Activated CD4-positive, alpha-beta memory T cell treated with anti-CD3 and anti-CD28 coated beads, Interleukin-2, amount 10 ng/mL, durations not matched to agents 7 days and 5 days (primary cell): ENCODE measurements at regions not wholly inside any gene's neighbourhood (a gene's known extent, or its start where the extent isn't known, plus 50 kb on each side); places are given as distances from the start of the nearest gene placed in this dataset.

Source experiments
- CTCF ChIA-PET: fragments of 350-600 bp; sonication (Branson Sonifier 250); formaldehyde crosslinking; loops from one replicate; lab custom pipeline; 2021; ENCODE audit warnings: antibody characterized with exemption, inconsistent platforms; lab: Charles Lee
- POLR2A ChIA-PET: fragments of 350-600 bp; sonication (Branson Sonifier 250); formaldehyde crosslinking; loops from one replicate; lab custom pipeline; 2021; ENCODE audit warnings: antibody characterized with exemption; lab: Charles Lee
- DNase-seq: peaks from one replicate; pipeline ENCODE4 v3.0.0-alpha.2; 2020
- H3K27ac Mint-ChIP-seq: one replicate; pipeline ENCODE4 v1.8.0; 2021; ENCODE audit warnings: mild to moderate bottlenecking, mixed read lengths
- H3K27me3 Mint-ChIP-seq: one replicate; pipeline ENCODE4 v1.8.0; 2021; ENCODE audit warnings: mixed read lengths
- H3K36me3 Mint-ChIP-seq: one replicate; pipeline ENCODE4 v1.8.0; 2021; ENCODE audit warnings: low read depth, mixed read lengths
- H3K4me1 Mint-ChIP-seq: one replicate; pipeline ENCODE4 v1.8.0; 2021; ENCODE audit warnings: mixed read lengths
- H3K4me3 Mint-ChIP-seq: one replicate; pipeline ENCODE4 v1.8.0; 2021; ENCODE audit warnings: mild to moderate bottlenecking, mixed read lengths
- H3K9me3 Mint-ChIP-seq: one replicate; pipeline ENCODE4 v1.8.0; 2021; ENCODE audit warnings: mixed read lengths

- no peak overlapping the region for H3K4me3 Mint-ChIP-seq
- no peak for DNase-seq
- H3K27ac Mint-ChIP-seq, result no peak overlapping the region
- no peaks in the 10 kb centered on the region for H3K27me3 Mint-ChIP-seq
- H3K36me3 Mint-ChIP-seq, result no peaks in the 10 kb centered on the region
- H3K4me1 Mint-ChIP-seq, result no peaks in the 10 kb centered on the region
- ChIA-PET POLR2A (no interaction called here), CTCF (no interaction called here)
- peaks cover 2% of the 10 kb centered on the region for H3K9me3 Mint-ChIP-seq
Measured at GRCh38 chr3:167188592-167188991, 191.5 kb downstream of the ZBBX start.

GRCh38 chr3:167187221-167187620 is 192.9 kb downstream of the ZBBX start:
- ChIA-PET CTCF (no interaction called here), POLR2A (no interaction called here)
- DNase-seq, result no peak
- H3K27me3 Mint-ChIP-seq, result no peaks in the 10 kb centered on the region
- H3K4me3 Mint-ChIP-seq, result no peak overlapping the region
- H3K27ac Mint-ChIP-seq, result no peak overlapping the region
- no peaks in the 10 kb centered on the region for H3K36me3 Mint-ChIP-seq
- no peaks in the 10 kb centered on the region for H3K4me1 Mint-ChIP-seq
- peaks cover 3% of the 10 kb centered on the region for H3K9me3 Mint-ChIP-seq

- CTCF ChIA-PET, result no interaction called here
- H3K27me3 Mint-ChIP-seq, result no peaks in the 10 kb centered on the region
- no peaks in the 10 kb centered on the region for H3K36me3 Mint-ChIP-seq
- H3K4me1 Mint-ChIP-seq, result no peaks in the 10 kb centered on the region
- no peak overlapping the region for H3K27ac Mint-ChIP-seq
- POLR2A ChIA-PET, result no interaction called here
- no peak for DNase-seq
- no peak overlapping the region for H3K4me3 Mint-ChIP-seq
- peaks cover 5% of the 10 kb centered on the region for H3K9me3 Mint-ChIP-seq
Measured at GRCh38 chr3:167184511-167184910, 195.6 kb downstream of the ZBBX start.

- Mint-ChIP-seq H3K4me3 (no peak overlapping the region), H3K27ac (no peak overlapping the region), H3K27me3 (no peaks in the 10 kb centered on the region), H3K4me1 (no peaks in the 10 kb centered on the region), H3K36me3 (no peaks in the 10 kb centered on the region), H3K9me3 (no peaks in the 10 kb centered on the region)
- DNase-seq, result no peak
- ChIA-PET POLR2A (no interaction called here), CTCF (no interaction called here)
Measured at GRCh38 chr3:167172377-167172776, 207.7 kb downstream of the ZBBX start.

GRCh38 chr3:167167491-167167890 is 212.6 kb downstream of the ZBBX start:
- ChIA-PET CTCF (no interaction called here), POLR2A (no interaction called here)
- Mint-ChIP-seq H3K4me3 (no peak overlapping the region), H3K27ac (no peak overlapping the region), H3K9me3 (no peaks in the 10 kb centered on the region), H3K36me3 (no peaks in the 10 kb centered on the region), H3K27me3 (no peaks in the 10 kb centered on the region), H3K4me1 (no peaks in the 10 kb centered on the region)
- DNase-seq, result no peak

- Mint-ChIP-seq H3K27me3 (no peaks in the 10 kb centered on the region), H3K4me3 (no peak overlapping the region), H3K36me3 (no peaks in the 10 kb centered on the region), H3K4me1 (no peaks in the 10 kb centered on the region), H3K9me3 (no peaks in the 10 kb centered on the region), H3K27ac (no peak overlapping the region)
- POLR2A ChIA-PET, result no interaction called here
- CTCF ChIA-PET, result no interaction called here
- no peak for DNase-seq
Measured at GRCh38 chr3:167166594-167167253, 213.4 kb downstream of the ZBBX start.

- no peaks in the 10 kb centered on the region for H3K27me3 Mint-ChIP-seq
- H3K4me1 Mint-ChIP-seq, result no peaks in the 10 kb centered on the region
- no peaks in the 10 kb centered on the region for H3K36me3 Mint-ChIP-seq
- CTCF ChIA-PET, result no interaction called here
- POLR2A ChIA-PET, result no interaction called here
- H3K9me3 Mint-ChIP-seq, result no peaks in the 10 kb centered on the region
- no peak overlapping the region for H3K4me3 Mint-ChIP-seq
- DNase-seq, result no peak
- no peak overlapping the region for H3K27ac Mint-ChIP-seq
Measured at GRCh38 chr3:167166012-167166411, 214.1 kb downstream of the ZBBX start.

- ChIA-PET POLR2A (no interaction called here), CTCF (no interaction called here)
- Mint-ChIP-seq H3K27ac (no peak overlapping the region), H3K36me3 (no peaks in the 10 kb centered on the region), H3K4me3 (no peak overlapping the region), H3K27me3 (no peaks in the 10 kb centered on the region), H3K4me1 (no peaks in the 10 kb centered on the region), H3K9me3 (no peaks in the 10 kb centered on the region)
- no peak for DNase-seq
Measured at GRCh38 chr3:167163580-167163979, 216.5 kb downstream of the ZBBX start.

GRCh38 chr3:167162083-167162482 is 218.0 kb downstream of the ZBBX start:
- ChIA-PET POLR2A (no interaction called here), CTCF (no interaction called here)
- Mint-ChIP-seq H3K9me3 (peaks cover 1% of the 10 kb centered on the region), H3K27ac (no peak overlapping the region), H3K4me1 (no peaks in the 10 kb centered on the region), H3K27me3 (no peaks in the 10 kb centered on the region), H3K36me3 (no peaks in the 10 kb centered on the region), H3K4me3 (no peak overlapping the region)
- DNase-seq, result no peak

GRCh38 chr3:167160781-167161180 is 219.3 kb downstream of the ZBBX start:
- peaks cover 9% of the 10 kb centered on the region for H3K9me3 Mint-ChIP-seq
- DNase-seq, result no peak
- ChIA-PET POLR2A (no interaction called here), CTCF (no interaction called here)
- no peaks in the 10 kb centered on the region for H3K4me1 Mint-ChIP-seq
- H3K4me3 Mint-ChIP-seq, result no peak overlapping the region
- H3K27ac Mint-ChIP-seq, result no peak overlapping the region
- H3K27me3 Mint-ChIP-seq, result no peaks in the 10 kb centered on the region
- H3K36me3 Mint-ChIP-seq, result no peaks in the 10 kb centered on the region

GRCh38 chr3:167151636-167152035 is 228.5 kb downstream of the ZBBX start:
- ChIA-PET CTCF (no interaction called here), POLR2A (no interaction called here)
- DNase-seq, result no peak
- peaks cover 6% of the 10 kb centered on the region for H3K9me3 Mint-ChIP-seq
- H3K36me3 Mint-ChIP-seq, result no peaks in the 10 kb centered on the region
- no peaks in the 10 kb centered on the region for H3K4me1 Mint-ChIP-seq
- no peaks in the 10 kb centered on the region for H3K27me3 Mint-ChIP-seq
- no peak overlapping the region for H3K4me3 Mint-ChIP-seq
- H3K27ac Mint-ChIP-seq, result no peak overlapping the region

- Mint-ChIP-seq H3K27ac (no peak overlapping the region), H3K36me3 (no peaks in the 10 kb centered on the region), H3K27me3 (no peaks in the 10 kb centered on the region), H3K4me3 (no peak overlapping the region), H3K9me3 (no peaks in the 10 kb centered on the region), H3K4me1 (no peaks in the 10 kb centered on the region)
- no peak for DNase-seq
- ChIA-PET CTCF (no interaction called here), POLR2A (no interaction called here)
Measured at GRCh38 chr3:167148136-167148535, 232.0 kb downstream of the ZBBX start.

- ChIA-PET CTCF (interaction anchor here (0.5 kb wide), 1 partner anchor 42 kb away, joined by 3 read pairs; no protein-coding TSS in a partner anchor), POLR2A (no interaction called here)
- Mint-ChIP-seq H3K4me3 (no peak overlapping the region), H3K27me3 (no peaks in the 10 kb centered on the region), H3K36me3 (no peaks in the 10 kb centered on the region), H3K27ac (no peak overlapping the region), H3K9me3 (no peaks in the 10 kb centered on the region), H3K4me1 (no peaks in the 10 kb centered on the region)
- no peak for DNase-seq
Measured at GRCh38 chr3:167146911-167147310, 233.2 kb downstream of the ZBBX start.

GRCh38 chr3:167125612-167126407 is 254.3 kb downstream of the ZBBX start:
- Mint-ChIP-seq H3K27ac (no peak overlapping the region), H3K27me3 (no peaks in the 10 kb centered on the region), H3K4me1 (no peaks in the 10 kb centered on the region), H3K9me3 (peaks cover 9% of the 10 kb centered on the region), H3K36me3 (no peaks in the 10 kb centered on the region), H3K4me3 (no peak overlapping the region)
- ChIA-PET CTCF (no interaction called here), POLR2A (no interaction called here)
- DNase-seq, result no peak
